IMR-90 (cell line): ENCODE measurements at regions not wholly inside any gene's neighbourhood (a gene's known extent, or its start where the extent isn't known, plus 50 kb on each side); places are given as distances from the start of the nearest gene placed in this dataset.

ENCODE experiments used
- CEBPB ChIP-seq: IDR thresholded peaks from 2 replicates; pipeline ENCODE4 v1.6.1; 2012; ENCODE audit warnings: low read depth, low read length, improper control_type of control experiment
- CTCF ChIP-seq: conservative IDR thresholded peaks from 2 replicates; pipeline ENCODE4 v1.5.1; 2012; ENCODE audit warnings: mild to moderate bottlenecking, low read depth, low read length, improper control_type of control experiment
- FOS ChIP-seq: fragments of 150-350 bp; IDR thresholded peaks from 2 replicates; pipeline ENCODE4 v1.6.1; 2016; ENCODE audit warnings: low read depth, low read length
- MAFK ChIP-seq: IDR thresholded peaks from 2 replicates; pipeline ENCODE4 v1.6.1; 2012; ENCODE audit warnings: low read depth, low read length, improper control_type of control experiment
- MAZ ChIP-seq: IDR thresholded peaks from 2 replicates; pipeline ENCODE4 v1.6.1; 2012; ENCODE audit warnings: low read depth, mild to moderate bottlenecking, low read length, improper control_type of control experiment, moderate library complexity, borderline replicate concordance
- POLR2A ChIP-seq: IDR thresholded peaks from 2 replicates; pipeline ENCODE4 v1.6.1; 2012; ENCODE audit warnings: mild to moderate bottlenecking, low read depth, low read length
- RAD21 ChIP-seq: IDR thresholded peaks from 2 replicates; pipeline ENCODE4 v1.6.1; 2012; ENCODE audit warnings: low read length, improper control_type of control experiment
- RCOR1 ChIP-seq: IDR thresholded peaks from 2 replicates; pipeline ENCODE4 v1.6.1; 2012; ENCODE audit warnings: mild to moderate bottlenecking, low read length, improper control_type of control experiment; ENCODE audit not compliant: insufficient replicate concordance
- RFX5 ChIP-seq: IDR thresholded peaks from 2 replicates; pipeline ENCODE4 v1.8.0; 2012; ENCODE audit warnings: low read depth, mild to moderate bottlenecking, low read length, moderate library complexity
- SMC3 ChIP-seq: fragments of 150-350 bp; IDR thresholded peaks from 2 replicates; pipeline ENCODE4 v1.6.1; 2016; ENCODE audit warnings: low read depth, mild to moderate bottlenecking, antibody characterized with exemption, low read length, moderate library complexity
- USF2 ChIP-seq: fragments of 150-350 bp; IDR thresholded peaks from 2 replicates; pipeline ENCODE4 v1.6.1; 2017; ENCODE audit warnings: mild to moderate bottlenecking, antibody characterized with exemption, low read length, low read depth

GRCh38 chr2:83703598-83703997 lies 755.5 kb downstream of the SUCLG1 start:
- no peak for TF ChIP-seq MAZ
- no peak for TF ChIP-seq CEBPB
- no peak for TF ChIP-seq CTCF
- no peak for TF ChIP-seq POLR2A
- no peak for TF ChIP-seq SMC3
- peak; percentile 90 for TF ChIP-seq MAFK
- no peak for TF ChIP-seq FOS
- no peak for TF ChIP-seq RAD21
- TF ChIP-seq RCOR1: no peak
- TF ChIP-seq RFX5: no peak
- TF ChIP-seq USF2: no peak
